ENCODE measurements at regions not wholly inside any gene's neighbourhood (a gene's known extent, or its start where the extent isn't known, plus 50 kb on each side); places are given as distances from the start of the nearest gene placed in this dataset.

- H3K27me3 ChIP-seq (ENCODE audit: insufficient read depth, low read length, poor library complexity, severe bottlenecking): no peaks in the 10 kb centered on the region
- H3K79me2 ChIP-seq (ENCODE audit: insufficient read depth, low read length): no peaks in the 10 kb centered on the region
- TF ChIP-seq EZH2phosphoT487 (IDR thresholded peaks at IDR 0.05; ENCODE audit: borderline replicate concordance): no peak
- TF ChIP-seq CTCF (conservative IDR thresholded peaks at IDR 0.05; ENCODE audit: low read length): no peak
- no peaks in the 10 kb centered on the region for H4K20me1 ChIP-seq (ENCODE audit: insufficient read depth, low read length, poor library complexity, severe bottlenecking)
- H2AFZ ChIP-seq (ENCODE audit: low read length): no peak overlapping the region
- H3K36me3 ChIP-seq (ENCODE audit: insufficient read depth, low read length): no peaks in the 10 kb centered on the region
- H3K4me2 ChIP-seq (ENCODE audit: low read depth, low read length, poor library complexity, severe bottlenecking): no peak overlapping the region
- H3K9me3 ChIP-seq (ENCODE audit: insufficient read depth, low read depth, low read length): 0 out of 2 replicates have a peak, but pooled peaks cover 5% of the 10 kb centered on the region
- H3K4me3 ChIP-seq (ENCODE audit: low read length, poor library complexity, severe bottlenecking): no peak overlapping the region
- H3K4me1 ChIP-seq (ENCODE audit: insufficient read depth, low read length, poor library complexity, severe bottlenecking): no peaks in the 10 kb centered on the region
- no peaks in the 10 kb centered on the region for H3F3A ChIP-seq (ENCODE audit: low read depth)
- H3K9ac ChIP-seq (ENCODE audit: low read depth, low read length, poor library complexity, severe bottlenecking): no peak overlapping the region
- no peaks in the 10 kb centered on the region for H3K9me2 ChIP-seq (replicated peaks; ENCODE audit: low read depth, low read length)
Measured at GRCh38 chr19:28159065-28159464, 1053.9 kb downstream of the UQCRFS1 start.

- Histone ChIP-seq H3K9ac (ENCODE audit: low read depth, low read length, poor library complexity, severe bottlenecking) (no peak overlapping the region), H3K36me3 (ENCODE audit: insufficient read depth, low read length) (no peaks in the 10 kb centered on the region), H3K27me3 (ENCODE audit: insufficient read depth, low read length, poor library complexity, severe bottlenecking) (no peaks in the 10 kb centered on the region), H3K9me3 (ENCODE audit: insufficient read depth, low read depth, low read length) (peaks cover 5% of the 10 kb centered on the region; the same call in 1 of the 2 replicates), H3K4me1 (ENCODE audit: insufficient read depth, low read length, poor library complexity, severe bottlenecking) (no peaks in the 10 kb centered on the region), H3F3A (ENCODE audit: low read depth) (no peaks in the 10 kb centered on the region), H3K4me3 (ENCODE audit: low read length, poor library complexity, severe bottlenecking) (no peak overlapping the region), H3K9me2 (replicated peaks; ENCODE audit: low read depth, low read length) (no peaks in the 10 kb centered on the region), H3K4me2 (ENCODE audit: low read depth, low read length, poor library complexity, severe bottlenecking) (no peak overlapping the region), H3K79me2 (ENCODE audit: insufficient read depth, low read length) (no peaks in the 10 kb centered on the region), H4K20me1 (ENCODE audit: insufficient read depth, low read length, poor library complexity, severe bottlenecking) (no peaks in the 10 kb centered on the region), H2AFZ (ENCODE audit: low read length) (no peak overlapping the region)
- no peak for TF ChIP-seq CTCF (conservative IDR thresholded peaks at IDR 0.05; ENCODE audit: low read length)
- no peak for TF ChIP-seq EZH2phosphoT487 (IDR thresholded peaks at IDR 0.05; ENCODE audit: borderline replicate concordance)
Measured at GRCh38 chr19:28155265-28155664, 1057.7 kb downstream of the UQCRFS1 start.

- Histone ChIP-seq H3K9me2 (replicated peaks; ENCODE audit: low read depth, low read length) (no peaks in the 10 kb centered on the region), H3K4me2 (ENCODE audit: low read depth, low read length, poor library complexity, severe bottlenecking) (no peak overlapping the region), H4K20me1 (ENCODE audit: insufficient read depth, low read length, poor library complexity, severe bottlenecking) (no peaks in the 10 kb centered on the region), H3K9me3 (ENCODE audit: insufficient read depth, low read depth, low read length) (peaks cover 2% of the 10 kb centered on the region; the same call in 1 of the 2 replicates), H3K4me1 (ENCODE audit: insufficient read depth, low read length, poor library complexity, severe bottlenecking) (no peaks in the 10 kb centered on the region), H3K79me2 (ENCODE audit: insufficient read depth, low read length) (no peaks in the 10 kb centered on the region), H3F3A (ENCODE audit: low read depth) (no peaks in the 10 kb centered on the region), H3K27me3 (ENCODE audit: insufficient read depth, low read length, poor library complexity, severe bottlenecking) (no peaks in the 10 kb centered on the region), H3K36me3 (ENCODE audit: insufficient read depth, low read length) (no peaks in the 10 kb centered on the region), H3K4me3 (ENCODE audit: low read length, poor library complexity, severe bottlenecking) (no peak overlapping the region), H2AFZ (ENCODE audit: low read length) (no peak overlapping the region), H3K9ac (ENCODE audit: low read depth, low read length, poor library complexity, severe bottlenecking) (no peak overlapping the region)
- TF ChIP-seq EZH2phosphoT487 (IDR thresholded peaks at IDR 0.05; ENCODE audit: borderline replicate concordance): no peak
- no peak for TF ChIP-seq CTCF (conservative IDR thresholded peaks at IDR 0.05; ENCODE audit: low read length)
Measured at GRCh38 chr19:28154077-28154476, 1058.9 kb downstream of the UQCRFS1 start.

Measured in Loucy (cell line).